ENCODE measurements at regions not wholly inside any gene's neighbourhood (a gene's known extent, or its start where the extent isn't known, plus 50 kb on each side); places are given as distances from the start of the nearest gene placed in this dataset.

DNA sequence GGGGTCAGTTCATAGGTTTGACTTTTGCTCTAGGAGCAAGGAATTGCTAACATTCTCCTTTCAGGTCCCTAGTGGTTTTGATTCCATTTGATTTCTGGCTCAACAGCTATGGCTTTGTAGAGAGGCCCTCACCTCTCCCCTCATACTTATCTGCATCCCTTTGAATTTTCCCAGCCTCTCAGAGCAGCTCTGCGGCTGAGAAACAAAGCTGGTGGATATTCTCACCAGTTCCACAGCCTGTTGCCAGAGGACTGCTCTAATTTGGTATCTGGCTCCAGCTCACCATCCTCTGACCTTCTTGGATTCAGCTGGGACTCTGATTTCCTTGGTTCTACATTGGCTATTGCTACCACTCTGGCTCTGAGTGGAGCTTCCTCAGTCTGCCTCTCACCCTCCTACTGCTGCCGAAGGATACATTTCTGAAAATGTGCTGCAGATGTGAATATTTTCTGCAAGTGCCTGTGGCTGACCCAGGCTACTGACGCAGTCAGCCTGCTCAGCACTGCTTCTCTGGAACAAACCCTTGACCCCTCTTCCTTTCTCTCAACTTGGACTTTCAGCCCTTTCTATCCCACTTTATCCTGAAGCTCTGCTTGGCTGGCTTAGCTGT lies 110.9 kb upstream of the ENPEP start:
- no peak overlapping the region for H3K4me2 ChIP-seq (ENCODE audit: insufficient read depth, insufficient read length, low read length)
- H3K9me3 Mint-ChIP-seq, result no peaks in the 10 kb centered on the region
- H4K20me1 ChIP-seq (ENCODE audit: control insufficient read depth, insufficient read depth, insufficient read length), result no peaks in the 10 kb centered on the region
- no peaks in the 10 kb centered on the region for H3K27me3 ChIP-seq (ENCODE audit: insufficient read depth, low read length)
- H2AFZ ChIP-seq (ENCODE audit: low read length), result no peak overlapping the region
- WGBS (ENCODE audit: extremely low coverage, insufficient read length, low lambda C conversion rate), result no CpG with 5 or more reads among the region's 3 CpGs
- H3K27ac Mint-ChIP-seq, result no peak overlapping the region
- H3K4me1 ChIP-seq (ENCODE audit: insufficient read depth, low read length), result no peaks in the 10 kb centered on the region; the same call in 1 of the 2 replicates
- H3K4me1 Mint-ChIP-seq, result peaks cover 8 to 11% of the 10 kb centered on the region in 2 experiments; a peak in 3 of 4 replicates
- H3K23ac ChIP-seq (ENCODE audit: insufficient read length, low read depth, low read length), result no peak overlapping the region
- no peak overlapping the region for H3K18ac ChIP-seq (ENCODE audit: insufficient read length, low read depth, low read length)
- no peak overlapping the region for H2AK5ac ChIP-seq (ENCODE audit: insufficient read length, low read length)
- no peak overlapping the region for H2BK120ac ChIP-seq (ENCODE audit: low read depth, low read length, poor library complexity, severe bottlenecking)
- no peak overlapping the region for H3K14ac ChIP-seq (ENCODE audit: insufficient read depth, low read length)
- DNase-seq, result no peak
- no peaks in the 10 kb centered on the region; the same call in 1 of the 2 replicates for H3K79me2 ChIP-seq (ENCODE audit: insufficient read depth, low read length)
- no peak overlapping the region for H3K4ac ChIP-seq (ENCODE audit: low read depth, low read length)
- H3K4me3 Mint-ChIP-seq, result no peak overlapping the region
- H2BK15ac ChIP-seq (ENCODE audit: low read depth, low read length), result no peak overlapping the region
- TF ChIP-seq CTCF (conservative IDR thresholded peaks at IDR 0.05), result no peak
- H3K9me3 ChIP-seq (ENCODE audit: control insufficient read depth, low read depth, low read length), result no peaks in the 10 kb centered on the region
- no peaks in the 10 kb centered on the region for H3K23me2 ChIP-seq (ENCODE audit: insufficient read length, low read depth, low read length, poor library complexity, severe bottlenecking)
- no peak overlapping the region for H4K5ac ChIP-seq (ENCODE audit: insufficient read length, low read depth, low read length)
- H2BK12ac ChIP-seq (ENCODE audit: insufficient read length, low read depth, low read length), result no peak overlapping the region
- no peaks in the 10 kb centered on the region for H3K79me1 ChIP-seq (ENCODE audit: insufficient read depth, low read depth, low read length, poor library complexity, severe bottlenecking)
- H3K56ac ChIP-seq (ENCODE audit: insufficient read length, low read depth, low read length), result no peak overlapping the region
- no peak overlapping the region for H2BK5ac ChIP-seq (ENCODE audit: insufficient read length, low read length)
- no peak overlapping the region for H2BK20ac ChIP-seq (ENCODE audit: low read depth, low read length, poor library complexity, severe bottlenecking)
- no peak overlapping the region for H3K9ac ChIP-seq (ENCODE audit: extremely low read depth, insufficient read length, low read length)
- H4K8ac ChIP-seq (replicated peaks; ENCODE audit: insufficient read length, low read depth, low read length), result no peak overlapping the region
- no peak overlapping the region for H4K91ac ChIP-seq (ENCODE audit: insufficient read length, low read depth, low read length)
- H3K36me3 Mint-ChIP-seq (ENCODE audit: insufficient read depth in 1 of 3, low read depth in 3 of 3), result no peaks in the 10 kb centered on the region
- H3T11ph ChIP-seq (ENCODE audit: low read length), result no peak overlapping the region
- H3K27me3 Mint-ChIP-seq (ENCODE audit: low read depth), result peaks cover 3% of the 10 kb centered on the region
- H3K27ac ChIP-seq (ENCODE audit: insufficient read length, low read depth, low read length), result no peak overlapping the region

Data from H9 (cell line).